K562 (cell line): ENCODE measurements at regions not wholly inside any gene's neighbourhood (a gene's known extent, or its start where the extent isn't known, plus 50 kb on each side); places are given as distances from the start of the nearest gene placed in this dataset.

Experiments
- AFF4 ChIP-seq: sonication (generic); formaldehyde crosslinking; IDR thresholded peaks from 2 replicates; pipeline ENCODE4 v1.8.0; 2023; ENCODE audit warnings: mild to moderate bottlenecking, missing genetic modification reagents
- ARID3B ChIP-seq: fragments of 250-450 bp; sonication (Bioruptor Pico); IDR thresholded peaks from 2 replicates; pipeline ENCODE4 v1.4.0; 2020; ENCODE audit warnings: borderline replicate concordance
- CTCF ChIP-seq, 3 experiments: IDR thresholded peaks in 2 of 3; conservative IDR thresholded peaks in 1 of 3; 2 replicates each; pipeline ENCODE4 v1.5.1; 2011 to 2012; ENCODE audit warnings: low read length in 3 of 3, mild to moderate bottlenecking in 3 of 3, control low read depth in 2 of 3, improper control_type of control experiment in 1 of 3, inconsistent platforms in 1 of 3, low read depth in 1 of 3, mixed read lengths in 1 of 3, moderate library complexity in 1 of 3; ENCODE audit not compliant: insufficient read depth in 2 of 3
- HDAC2 ChIP-seq: fragments of 450-650 bp; IDR thresholded peaks from 2 replicates; pipeline ENCODE4 v1.6.1; 2016; ENCODE audit warnings: mild to moderate bottlenecking
- IRF2 ChIP-seq: sonication (generic); formaldehyde crosslinking; IDR thresholded peaks from 2 replicates; pipeline ENCODE4 v1.8.1; 2022; ENCODE audit warnings: mild to moderate bottlenecking, missing genetic modification reagents
- MAFG ChIP-seq: fragments of 450-650 bp; conservative IDR thresholded peaks from 2 replicates; pipeline ENCODE4 v1.6.1; 2016; ENCODE audit warnings: missing genetic modification characterization, missing compliant biosample characterization
- NELFE ChIP-seq: IDR thresholded peaks from 2 replicates; pipeline ENCODE4 v1.6.1; 2011; ENCODE audit warnings: mild to moderate bottlenecking; ENCODE audit not compliant: insufficient read depth, insufficient read length
- PRDM10 ChIP-seq: fragments of 450-650 bp; IDR thresholded peaks from 2 replicates; pipeline ENCODE4 v1.6.1; 2018; ENCODE audit not compliant: partially characterized antibody
- SAP30 ChIP-seq: fragments of 200-600 bp; sonication (generic); IDR thresholded peaks from 2 replicates; pipeline ENCODE4 v1.6.1; 2012; ENCODE audit warnings: borderline replicate concordance, low read depth, mild to moderate bottlenecking, moderate library complexity, low read length, control low read depth, inconsistent platforms; ENCODE audit not compliant: insufficient read depth, poor library complexity, severe bottlenecking
- SNRNP70 ChIP-seq: fragments of 200-400 bp; formaldehyde crosslinking; optimal IDR thresholded peaks from 2 replicates; pipeline ENCODE3; 2017; ENCODE audit warnings: low read depth, low read length
- ZMIZ1 ChIP-seq, 2 experiments: fragments of 150-350 bp in 1 of 2; IDR thresholded peaks; 2 replicates each; pipeline ENCODE4 v1.6.1; 2012 to 2016; ENCODE audit warnings: low read depth in 2 of 2, low read length in 2 of 2, mild to moderate bottlenecking in 1 of 2, moderate library complexity in 1 of 2
- ZNF780A ChIP-seq: fragments of 250-450 bp; sonication (Bioruptor Pico); IDR thresholded peaks from 2 replicates; pipeline ENCODE4 v1.5.0; 2021; ENCODE audit warnings: mild to moderate bottlenecking

GRCh38 chr5:84632418-84632817, 247.7 kb upstream of the EDIL3 start:
- no peak for TF ChIP-seq CTCF (IDR thresholded peaks at IDR 0.05 in 2 of 3, conservative IDR thresholded peaks at IDR 0.05 in 1 of 3; ENCODE audit: insufficient read depth in 2 of 3, low read depth in 1 of 3, low read length in 3 of 3)
- TF ChIP-seq HDAC2, result no peak
- TF ChIP-seq AFF4, result no peak
- TF ChIP-seq IRF2 (CRISPR knock-in tag), result no peak
- no peak for TF ChIP-seq MAFG (tag)
- no peak for TF ChIP-seq ZNF780A (CRISPR knock-in tag)
- TF ChIP-seq ZMIZ1 (IDR thresholded peaks at IDR 0.05; ENCODE audit: low read depth in 2 of 2, low read length in 2 of 2), result no peak
- no peak for TF ChIP-seq NELFE
- TF ChIP-seq ARID3B (CRISPR knock-in tag), result no peak
- no peak for TF ChIP-seq SNRNP70
- no peak for TF ChIP-seq PRDM10
- TF ChIP-seq SAP30, result no peak
